Neuronal stem cell (in vitro differentiated cells): ENCODE measurements at regions not wholly inside any gene's neighbourhood (a gene's known extent, or its start where the extent isn't known, plus 50 kb on each side); places are given as distances from the start of the nearest gene placed in this dataset.
"Not testable (repeated sequence)": the region's sequence is repeated elsewhere in the genome, so short reads cannot be mapped to it uniquely, and the experiment has no call there.

ENCODE experiments used
- DNase-seq: peaks from one replicate; pipeline ENCODE4 v3.0.0-alpha.2; 2013; ENCODE audit warnings: low spot score
- H2AFZ ChIP-seq: one replicate; pipeline ENCODE4 v1.6.1; 2013; ENCODE audit warnings: mild to moderate bottlenecking, low read length, inconsistent platforms
- H2AK5ac ChIP-seq: 2 replicates; pipeline ENCODE4 v1.6.1; 2013; ENCODE audit warnings: low read depth, mild to moderate bottlenecking, inconsistent platforms, low read length, moderate library complexity, mixed read lengths
- H2BK120ac ChIP-seq: 2 replicates; pipeline ENCODE4 v1.6.1; 2013; ENCODE audit warnings: low read depth, mild to moderate bottlenecking, inconsistent platforms, low read length, moderate library complexity, mixed read lengths
- H2BK12ac ChIP-seq: one replicate; pipeline ENCODE4 v1.6.1; 2013; ENCODE audit warnings: low read length, inconsistent platforms
- H2BK15ac ChIP-seq: 2 replicates; pipeline ENCODE4 v1.6.1; 2013; ENCODE audit warnings: mild to moderate bottlenecking, low read length, inconsistent platforms, mixed read lengths
- H2BK5ac ChIP-seq: one replicate; pipeline ENCODE4 v1.6.1; 2013; ENCODE audit warnings: inconsistent platforms, mild to moderate bottlenecking, low read length, moderate library complexity
- H3K14ac ChIP-seq: one replicate; pipeline ENCODE4 v1.6.1; 2013; ENCODE audit warnings: low read length, inconsistent platforms
- H3K18ac ChIP-seq: 2 replicates; pipeline ENCODE4 v1.6.1; 2013; ENCODE audit warnings: low read length, inconsistent platforms
- H3K23ac ChIP-seq: 2 replicates; pipeline ENCODE4 v1.6.1; 2013; ENCODE audit warnings: low read depth, mild to moderate bottlenecking, mixed read lengths, low read length, inconsistent platforms; ENCODE audit not compliant: poor library complexity
- H3K27ac ChIP-seq: replicated peaks from 3 replicates; pipeline ENCODE4 v1.5.1; 2013; ENCODE audit warnings: low read length, inconsistent platforms
- H3K27me3 ChIP-seq, 3 experiments: 2 replicates each; pipeline ENCODE4 v1.6.1; 2013; ENCODE audit warnings: low read length in 3 of 3, mild to moderate bottlenecking in 2 of 3, inconsistent platforms in 1 of 3, low read depth in 1 of 3, mixed read lengths in 1 of 3, moderate library complexity in 1 of 3; ENCODE audit not compliant: control insufficient read depth in 3 of 3, insufficient read depth in 3 of 3
- H3K36me3 ChIP-seq, 2 donors: replicated peaks in 1 of 2; 2 replicates each; pipeline ENCODE4 v1.6.1; 2013; ENCODE audit warnings: low read length in 2 of 2; ENCODE audit not compliant: control insufficient read depth in 2 of 2, insufficient read depth in 2 of 2
- H3K4ac ChIP-seq: 2 replicates; pipeline ENCODE4 v1.6.1; 2013; ENCODE audit warnings: inconsistent platforms, mild to moderate bottlenecking, low read length, moderate library complexity
- H3K4me1 ChIP-seq, 2 donors: 1 replicate in 1 of 2; 2 replicates in 1 of 2; pipeline ENCODE4 v1.6.1; 2013; ENCODE audit warnings: low read length in 2 of 2, low read depth in 1 of 2; ENCODE audit not compliant: control insufficient read depth in 2 of 2, insufficient read depth in 1 of 2
- H3K4me2 ChIP-seq: one replicate; pipeline ENCODE4 v1.6.1; 2013; ENCODE audit warnings: mild to moderate bottlenecking, low read length, inconsistent platforms; ENCODE audit not compliant: insufficient read depth, poor library complexity, severe bottlenecking
- H3K4me3 ChIP-seq, 2 donors: 2 replicates each; pipeline ENCODE4 v1.5.1; 2013; ENCODE audit warnings: low read length in 2 of 2, mild to moderate bottlenecking in 2 of 2, inconsistent platforms in 1 of 2, moderate library complexity in 1 of 2
- H3K79me1 ChIP-seq: one replicate; pipeline ENCODE4 v1.6.1; 2013; ENCODE audit warnings: low read depth, mild to moderate bottlenecking, inconsistent platforms, low read length, moderate library complexity
- H3K9ac ChIP-seq: one replicate; pipeline ENCODE4 v1.6.1; 2013; ENCODE audit warnings: mild to moderate bottlenecking, low read depth, low read length, inconsistent platforms; ENCODE audit not compliant: poor library complexity
- H3K9me3 ChIP-seq, 2 donors: replicated peaks in 1 of 2; 2 replicates each; pipeline versions ENCODE3 to v1.6.1; 2013; ENCODE audit warnings: low read length in 2 of 2, mild to moderate bottlenecking in 2 of 2, inconsistent platforms in 1 of 2, low read depth in 1 of 2, mixed read lengths in 1 of 2, moderate library complexity in 1 of 2; ENCODE audit not compliant: control insufficient read depth in 2 of 2, insufficient read depth in 1 of 2
- H4K8ac ChIP-seq: one replicate; pipeline ENCODE4 v1.6.1; 2013; ENCODE audit warnings: low read depth, mild to moderate bottlenecking, inconsistent platforms, low read length, moderate library complexity
- H4K91ac ChIP-seq: one replicate; pipeline ENCODE4 v1.6.1; 2013; ENCODE audit warnings: low read length, low read depth, mild to moderate bottlenecking, inconsistent platforms; ENCODE audit not compliant: poor library complexity
- WGBS, 2 donors: extraction: QIAGEN DNeasy Blood & Tissue Kit; methylation state at CpG; one replicate each; pipeline ENCODE4 v1.1.7; 2013; ENCODE audit warnings: missing lambda C conversion rate in 2 of 2, mixed read lengths in 1 of 2; ENCODE audit not compliant: insufficient read length in 2 of 2, insufficient replicate concordance in 1 of 2; ENCODE audit errors: extremely low coverage in 2 of 2; 5-methylcytosine and 5-hydroxymethylcytosine counted together

DNA sequence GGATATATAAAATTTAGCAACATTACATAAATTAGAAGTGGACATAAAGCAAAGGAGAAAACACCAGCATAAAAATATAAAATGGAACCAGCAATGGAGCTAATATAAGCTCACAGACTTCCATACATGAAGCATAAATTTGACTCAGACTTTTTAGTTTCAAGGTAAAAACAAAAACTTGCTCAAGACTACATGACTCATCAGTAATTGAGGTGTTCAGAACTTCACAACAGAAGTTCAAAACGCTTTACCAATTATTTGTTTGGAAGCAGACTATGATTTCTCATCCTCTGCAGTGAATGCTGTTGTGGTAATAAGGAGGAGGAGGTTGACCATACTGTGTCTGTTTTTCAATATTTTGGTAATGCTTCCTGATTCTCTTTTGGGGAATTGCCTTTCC, 192.0 kb upstream of the MEIS1 start:
- H2AK5ac ChIP-seq, H3K14ac ChIP-seq: not testable (repeated sequence)
- no CpG with 5 or more reads among the region's 1 CpG for WGBS, 2 donors

DNA sequence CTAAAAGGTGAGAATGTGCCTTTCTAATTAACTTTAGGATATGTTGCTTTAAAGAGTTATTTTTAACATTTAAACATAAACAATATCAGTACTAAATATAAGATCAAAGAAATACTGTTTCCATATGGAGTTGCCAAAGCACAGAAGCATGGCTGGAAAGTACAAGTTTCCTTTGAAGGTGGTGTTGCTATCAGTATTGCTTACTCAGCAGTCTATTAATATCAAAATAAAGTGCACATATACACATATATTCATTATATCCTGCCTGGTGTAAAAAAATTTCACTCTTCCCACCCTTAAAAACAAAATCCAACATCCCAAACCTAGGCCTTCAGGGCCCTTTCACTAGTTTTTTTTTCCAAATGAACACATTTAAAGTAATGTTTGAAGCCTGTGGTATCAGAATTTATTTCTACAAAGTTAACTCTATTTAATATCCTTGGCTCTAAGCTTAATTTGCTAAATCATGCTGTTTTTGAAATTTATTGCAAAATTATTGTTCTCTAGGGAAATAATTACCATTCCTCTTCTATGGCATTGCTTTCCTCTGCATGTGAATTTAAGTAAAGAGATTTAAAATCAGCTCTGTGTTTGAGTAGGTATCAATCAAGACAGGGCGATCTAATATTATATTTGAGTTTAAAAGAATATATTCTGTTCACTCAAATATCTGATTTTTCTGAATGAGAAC, 192.7 kb upstream of the MEIS1 start:
- Histone ChIP-seq H3K9ac (no peak overlapping the region), H3K27ac (no peak overlapping the region), H2BK5ac (no peak overlapping the region), H3K27me3 (no peaks in the 10 kb centered on the region), H3K36me3 (no peaks in the 10 kb centered on the region), H3K4me1 (peaks cover 0 to 37% of the 10 kb centered on the region in 2 donors), H3K14ac (no peak overlapping the region), H2AK5ac (no peak overlapping the region), H3K9me3 (no peaks in the 10 kb centered on the region), H2BK15ac (no peak overlapping the region), H3K4me3 (no peak overlapping the region), H3K4ac (no peak overlapping the region), H4K8ac (no peak overlapping the region), H3K23ac (no peak overlapping the region), H3K18ac (no peak overlapping the region), H3K79me1 (no peaks in the 10 kb centered on the region), H4K91ac (no peak overlapping the region), H2BK120ac (no peak overlapping the region), H2AFZ (no peak overlapping the region), H3K4me2 (no peak overlapping the region), H2BK12ac (no peak overlapping the region)
- no CpG with 5 or more reads among the region's 1 CpG for WGBS, 2 donors
- no peak for DNase-seq

More for the DNA sequence above, 192.0 kb upstream of the MEIS1 start:
- not testable (repeated sequence) for H2BK5ac ChIP-seq, H3K18ac ChIP-seq, DNase-seq, H3K9ac ChIP-seq, H3K4me3 ChIP-seq, H3K9me3 ChIP-seq, H2BK15ac ChIP-seq, H2BK12ac ChIP-seq, H3K4me2 ChIP-seq, H2BK120ac ChIP-seq, H3K36me3 ChIP-seq, H3K27me3 ChIP-seq, H4K8ac ChIP-seq, H3K79me1 ChIP-seq, H3K27ac ChIP-seq, H3K23ac ChIP-seq, H4K91ac ChIP-seq, H2AFZ ChIP-seq, H3K4ac ChIP-seq
- peaks cover 0 to 31% of the 10 kb centered on the region in 2 donors for H3K4me1 ChIP-seq

GRCh38 chr2:66240286-66240685, 194.6 kb upstream of the MEIS1 start:
- no peak overlapping the region for H3K4me3 ChIP-seq
- no CpG with 5 or more reads among the region's 3 CpGs for WGBS, 2 donors

DNA sequence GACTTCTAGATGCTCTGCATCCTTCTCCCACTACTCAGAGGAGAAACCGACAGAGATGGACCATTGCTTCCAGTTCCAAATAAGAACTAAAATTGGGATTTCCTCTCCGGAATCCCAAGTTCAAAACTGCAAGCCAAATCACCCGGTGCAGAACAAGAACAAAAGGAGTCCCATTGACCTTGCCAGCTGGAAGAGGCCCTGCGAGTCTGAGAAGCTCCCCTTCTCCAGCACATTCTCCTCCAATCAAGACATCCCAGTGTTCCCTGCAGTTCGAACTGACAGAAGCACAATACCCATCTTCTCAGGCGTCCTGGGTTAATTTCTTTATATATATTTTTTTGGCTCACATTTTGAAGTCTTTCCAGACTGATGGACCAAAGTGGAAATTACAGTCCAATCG, 195.3 kb upstream of the MEIS1 start:
- no peak overlapping the region for H2BK12ac ChIP-seq
- DNase-seq: no peak
- no peak overlapping the region for H3K14ac ChIP-seq
- H3K27me3 ChIP-seq: no peaks in the 10 kb centered on the region
- H3K36me3 ChIP-seq: no peaks in the 10 kb centered on the region
- no peaks in the 10 kb centered on the region for H3K9me3 ChIP-seq
- no peak overlapping the region for H2AFZ ChIP-seq
- no peak overlapping the region for H3K27ac ChIP-seq
- no peak overlapping the region for H3K9ac ChIP-seq
- no peak overlapping the region for H3K4me3 ChIP-seq
- H2BK5ac ChIP-seq: no peak overlapping the region
- H4K91ac ChIP-seq: no peak overlapping the region
- no CpG with 5 or more reads among the region's 7 CpGs for WGBS, 2 donors
- H3K4me1 ChIP-seq: peaks cover 0 to 37% of the 10 kb centered on the region in 2 donors
- no peak overlapping the region for H3K4me2 ChIP-seq
- no peak overlapping the region for H2BK15ac ChIP-seq
- no peak overlapping the region for H3K4ac ChIP-seq
- no peak overlapping the region for H4K8ac ChIP-seq
- H3K18ac ChIP-seq: no peak overlapping the region
- H3K79me1 ChIP-seq: no peaks in the 10 kb centered on the region
- no peak overlapping the region for H3K23ac ChIP-seq
- H2AK5ac ChIP-seq: no peak overlapping the region
- no peak overlapping the region for H2BK120ac ChIP-seq

More at GRCh38 chr2:66240286-66240685, 194.6 kb upstream of the MEIS1 start:
- no peak overlapping the region for H3K27ac ChIP-seq
- H4K8ac ChIP-seq: no peak overlapping the region
- no peak overlapping the region for H3K18ac ChIP-seq
- no peaks in the 10 kb centered on the region for H3K79me1 ChIP-seq
- no peaks in the 10 kb centered on the region for H3K36me3 ChIP-seq
- H2BK15ac ChIP-seq: no peak overlapping the region
- H3K27me3 ChIP-seq: no peaks in the 10 kb centered on the region
- no peaks in the 10 kb centered on the region for H3K9me3 ChIP-seq
- H3K4ac ChIP-seq: no peak overlapping the region
- H2BK5ac ChIP-seq: no peak overlapping the region
- no peak overlapping the region for H2BK12ac ChIP-seq
- peaks cover 0 to 37% of the 10 kb centered on the region in 2 donors for H3K4me1 ChIP-seq
- H2BK120ac ChIP-seq: no peak overlapping the region
- H2AK5ac ChIP-seq: no peak overlapping the region
- no peak overlapping the region for H3K23ac ChIP-seq
- no peak overlapping the region for H3K9ac ChIP-seq
- DNase-seq: no peak
- H4K91ac ChIP-seq: no peak overlapping the region
- no peak overlapping the region for H2AFZ ChIP-seq
- H3K14ac ChIP-seq: no peak overlapping the region
- no peak overlapping the region for H3K4me2 ChIP-seq
